Fibroblast of villous mesenchyme (primary cell): ENCODE measurements at regions not wholly inside any gene's neighbourhood (a gene's known extent, or its start where the extent isn't known, plus 50 kb on each side); places are given as distances from the start of the nearest gene placed in this dataset.

ENCODE experiments used
- DNase-seq: peaks from one replicate; pipeline ENCODE4 v3.0.0-alpha.2; 2010; ENCODE audit warnings: low read depth
- H3K4me3 ChIP-seq: 2 replicates; pipeline ENCODE4 v1.5.1; 2011; ENCODE audit warnings: low read depth, mild to moderate bottlenecking, low read length
- CTCF ChIP-seq: IDR thresholded peaks from 2 replicates; pipeline ENCODE4 v1.5.1; 2012; ENCODE audit warnings: low read depth, mild to moderate bottlenecking, low read length; ENCODE audit not compliant: insufficient read depth

GRCh38 chr6:159376516-159377158 lies 207.4 kb downstream of the FNDC1 start:
- DNase-seq: no peak
- TF ChIP-seq CTCF: no peak
- no peak overlapping the region for H3K4me3 ChIP-seq

GRCh38 chr6:159375014-159375413 lies 205.8 kb downstream of the FNDC1 start:
- no peak for TF ChIP-seq CTCF
- no peak overlapping the region for H3K4me3 ChIP-seq
- DNase-seq: no peak

- H3K4me3 ChIP-seq: no peak overlapping the region
- no peak for TF ChIP-seq CTCF
- DNase-seq: no peak
These were observed 204.5 kb downstream of the FNDC1 start for GRCh38 chr6:159373670-159374069.

GRCh38 chr6:159372333-159372732 lies 203.1 kb downstream of the FNDC1 start:
- no peak overlapping the region for H3K4me3 ChIP-seq
- no peak for DNase-seq
- no peak for TF ChIP-seq CTCF

GRCh38 chr6:159360306-159360705 lies 191.1 kb downstream of the FNDC1 start:
- DNase-seq: no peak
- H3K4me3 ChIP-seq: no peak overlapping the region
- TF ChIP-seq CTCF: no peak

GRCh38 chr6:159359581-159360297 lies 190.5 kb downstream of the FNDC1 start:
- no peak for DNase-seq
- TF ChIP-seq CTCF: no peak
- H3K4me3 ChIP-seq: no peak overlapping the region
